ENCODE measurements at regions not wholly inside any gene's neighbourhood (a gene's known extent, or its start where the extent isn't known, plus 50 kb on each side); places are given as distances from the start of the nearest gene placed in this dataset.

DNA sequence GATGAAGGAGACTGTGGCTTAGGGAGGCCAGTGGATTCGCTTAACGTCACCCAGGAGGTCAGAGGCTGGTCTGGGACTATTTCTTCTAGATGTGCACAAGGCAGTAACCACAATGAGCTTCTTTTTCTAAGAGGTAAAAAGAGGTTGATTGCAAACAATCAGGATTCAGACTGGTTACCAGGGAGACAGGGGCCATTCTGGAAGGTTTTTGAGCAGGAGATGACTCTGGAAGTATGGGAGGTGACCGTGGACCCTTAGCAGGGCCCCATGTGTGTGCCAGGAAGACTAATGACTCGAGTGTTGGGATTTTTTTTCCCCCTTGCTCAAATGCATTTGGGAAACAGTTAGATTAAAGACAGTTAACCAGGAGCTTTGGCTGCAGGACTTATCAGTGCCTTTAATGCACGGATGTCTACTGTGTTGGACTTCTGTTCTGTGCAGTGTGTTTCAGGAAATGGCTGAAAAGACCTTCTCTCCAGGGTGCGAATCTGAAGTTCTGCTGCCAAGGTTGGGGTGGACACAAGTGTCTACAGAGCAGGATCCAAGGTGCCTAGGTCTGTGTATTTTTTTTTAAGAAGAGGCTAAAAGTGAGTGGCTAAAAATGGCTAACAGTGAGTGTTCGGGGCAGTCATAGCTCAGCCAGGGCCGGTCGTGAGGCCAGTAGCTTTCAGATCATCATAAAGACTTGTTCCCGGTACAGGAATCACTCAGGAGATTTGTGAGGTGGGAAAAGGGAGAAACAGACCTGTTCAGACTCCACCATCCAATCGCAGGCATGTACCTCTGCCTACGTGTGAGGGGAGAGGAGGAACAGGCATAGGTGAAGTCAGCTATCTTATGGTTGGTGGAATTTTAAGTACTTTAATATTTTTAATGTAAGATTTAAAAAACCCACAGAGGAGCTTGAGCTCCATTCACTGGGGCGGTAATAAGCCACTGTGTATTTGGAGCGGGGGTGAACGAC lies 82.3 kb upstream of the CIBAR2 start:
- TF ChIP-seq POLR2A (IDR thresholded peaks at IDR 0.05), result no peak
- TF ChIP-seq CTCF (IDR thresholded peaks at IDR 0.05), result no peak
- no peaks in the 10 kb centered on the region for H3K36me3 ChIP-seq (replicated peaks in 1 of 2)
- H3K27ac ChIP-seq, result peak overlapping the region in 4 of 5 donors; percentile 4 to 86 (median 82)
- DNase-seq, result no peak
- 87 to 92% (median 89%) methylated on average over 15 of the region's 15 CpGs for WGBS, 4 donors
- peaks cover 38 to 58% of the 10 kb centered on the region in 2 donors for H3K4me1 ChIP-seq (replicated peaks in 1 of 2)
- peaks cover 0 to under 1% (median 0%) of the 10 kb centered on the region in 3 donors for H3K9me3 ChIP-seq (replicated peaks in 1 of 3)
- no peak overlapping the region for H3K4me3 ChIP-seq
- H3K27me3 ChIP-seq, result no peaks in the 10 kb centered on the region
- intact Hi-C loops (cut with DNase I), result no loop called here

- H3K27me3 ChIP-seq, result no peaks in the 10 kb centered on the region
- no peak for DNase-seq
- H3K4me3 ChIP-seq, result no peak overlapping the region
- intact Hi-C loops (cut with DNase I), result no loop called here
- peaks cover 40 to 64% of the 10 kb centered on the region in 2 donors for H3K4me1 ChIP-seq (replicated peaks in 1 of 2)
- H3K36me3 ChIP-seq (replicated peaks in 1 of 2), result no peaks in the 10 kb centered on the region
- peak overlapping the region in 3 of 5 donors; percentile 83 to 86 (median 86) for H3K27ac ChIP-seq
- H3K9me3 ChIP-seq (replicated peaks in 1 of 3), result no peaks in the 10 kb centered on the region
- no peak for TF ChIP-seq CTCF (IDR thresholded peaks at IDR 0.05)
- TF ChIP-seq POLR2A (IDR thresholded peaks at IDR 0.05), result no peak
- 78 to 86% (median 80%) methylated on average over 8 of the region's 8 CpGs for WGBS, 4 donors
Measured at GRCh38 chr16:85195271-85195647, 83.0 kb upstream of the CIBAR2 start.

DNA sequence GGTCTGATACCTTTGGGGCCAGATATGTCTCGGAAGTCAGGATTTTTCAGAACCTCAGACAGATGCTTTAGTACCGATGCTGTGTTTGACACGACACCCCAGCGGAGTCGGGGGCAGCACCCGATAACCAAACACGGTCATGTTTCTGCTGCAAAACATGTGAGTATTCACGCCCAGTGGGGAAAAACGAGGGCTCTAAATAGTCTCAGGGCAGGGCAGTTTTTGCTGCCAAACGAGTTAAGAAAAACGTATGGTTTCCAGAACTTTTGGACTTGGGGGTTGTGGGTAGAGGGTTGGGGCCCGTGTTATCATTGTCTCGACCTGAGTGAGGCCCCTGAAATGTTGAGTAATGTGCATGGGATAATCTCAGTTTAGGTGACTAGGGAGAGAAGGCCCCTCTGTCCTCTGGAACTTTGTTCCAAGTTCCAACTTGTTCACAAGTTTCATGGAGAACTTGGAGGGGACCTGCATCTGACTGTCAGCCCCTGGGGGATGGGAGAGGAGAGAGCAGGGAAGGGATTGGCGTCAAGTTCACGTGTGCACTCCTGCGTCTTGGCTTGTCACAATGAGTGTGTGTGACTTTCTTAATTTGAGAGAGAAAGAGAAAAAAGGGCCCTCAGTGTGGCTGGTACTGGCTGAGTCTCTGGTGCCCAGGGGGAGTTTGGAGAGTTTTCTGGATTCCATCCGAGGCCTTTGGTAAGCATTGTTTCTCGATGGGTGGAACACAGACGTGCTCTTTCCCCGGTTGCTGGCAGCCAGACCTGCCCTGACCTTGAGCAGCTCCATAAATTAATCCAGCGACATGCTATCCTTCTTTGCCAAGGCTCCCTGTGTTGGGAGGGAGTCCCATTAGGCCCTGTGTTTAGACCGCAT lies 83.9 kb upstream of the CIBAR2 start:
- Histone ChIP-seq H3K9me3 (replicated peaks in 1 of 3) (no peaks in the 10 kb centered on the region), H3K27ac (peak overlapping the region; percentile 35 to 86 (median 83)), H3K4me3 (no peak overlapping the region), H3K27me3 (no peaks in the 10 kb centered on the region), H3K36me3 (replicated peaks in 1 of 2) (no peaks in the 10 kb centered on the region), H3K4me1 (replicated peaks in 1 of 2) (peaks cover 49 to 72% of the 10 kb centered on the region in 2 donors)
- peak in 1 of 2 donors; percentile 36 for TF ChIP-seq POLR2A (IDR thresholded peaks at IDR 0.05)
- no peak for TF ChIP-seq CTCF (IDR thresholded peaks at IDR 0.05)
- DNase-seq, result peak; percentile 83 to 95 (median 90)
- 52 to 56% (median 55%) methylated on average over 22 of the region's 22 CpGs for WGBS, 4 donors
- intact Hi-C loops (cut with DNase I), result no loop called here

DNA sequence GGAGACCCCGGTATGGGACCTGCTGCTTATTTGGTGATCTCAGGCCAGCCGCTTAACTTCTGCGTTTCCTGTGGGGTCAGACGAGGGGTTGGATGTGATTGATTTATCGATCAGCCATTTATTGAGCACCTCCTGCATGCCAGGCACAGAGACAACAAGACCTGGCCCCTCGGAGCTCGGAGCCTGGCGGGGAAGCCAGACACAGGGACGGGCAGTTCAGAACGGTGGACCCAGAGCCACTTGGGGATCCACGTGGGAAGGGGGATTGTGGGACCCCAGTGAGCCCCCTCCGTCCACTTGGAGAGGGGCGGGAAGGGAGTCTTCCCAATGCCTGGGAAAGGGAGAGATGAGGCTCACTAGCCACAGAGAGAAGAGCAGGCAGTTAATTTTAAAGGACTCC lies 84.7 kb upstream of the CIBAR2 start:
- WGBS, 4 donors, result 69 to 78% (median 75%) methylated on average over 7 to 13 of the region's 13 CpGs
- no peaks in the 10 kb centered on the region for H3K36me3 ChIP-seq (replicated peaks in 1 of 2)
- intact Hi-C loops (cut with DNase I), result no loop called here
- H3K4me3 ChIP-seq, result no peak overlapping the region
- peak overlapping the region; percentile 73 to 86 (median 83) for H3K27ac ChIP-seq
- TF ChIP-seq POLR2A (IDR thresholded peaks at IDR 0.05), result no peak
- no peak for TF ChIP-seq CTCF (IDR thresholded peaks at IDR 0.05)
- no peaks in the 10 kb centered on the region for H3K9me3 ChIP-seq (replicated peaks in 1 of 3)
- peak in 1 of 7 donors; percentile 25 for DNase-seq
- H3K4me1 ChIP-seq (replicated peaks in 1 of 2), result peaks cover 57 to 81% of the 10 kb centered on the region in 2 donors
- no peaks in the 10 kb centered on the region for H3K27me3 ChIP-seq
